Bronchial epithelial cell (primary cell): ENCODE measurements at regions not wholly inside any gene's neighbourhood (a gene's known extent, or its start where the extent isn't known, plus 50 kb on each side); places are given as distances from the start of the nearest gene placed in this dataset.

ENCODE experiments used
- DNase-seq: peaks from one replicate; pipeline ENCODE4 v3.0.0-alpha.2; 2010; ENCODE audit warnings: low read depth
- FAIRE-seq: peaks from 2 replicates; lab custom pipeline; 2011; peaks lifted over from hg19 to GRCh38; lab: Jason Lieb, UNC
- H3K27me3 ChIP-seq: 2 replicates; pipeline ENCODE4 v1.5.1; 2011; ENCODE audit warnings: low read length; ENCODE audit not compliant: control insufficient read depth, insufficient read depth
- H3K36me3 ChIP-seq: 2 replicates; pipeline ENCODE4 v1.5.1; 2011; ENCODE audit warnings: low read length; ENCODE audit not compliant: control insufficient read depth, insufficient read depth
- H3K4me3 ChIP-seq: 2 replicates; pipeline ENCODE4 v1.5.1; 2011; ENCODE audit warnings: mild to moderate bottlenecking, low read depth, low read length, control low read depth
- CTCF ChIP-seq: IDR thresholded peaks from 2 replicates; pipeline ENCODE4 v1.5.1; 2011; ENCODE audit warnings: mild to moderate bottlenecking, moderate library complexity, low read length, control low read depth, inconsistent platforms; ENCODE audit not compliant: insufficient read depth, severe bottlenecking

- FAIRE-seq, result no peak
- H3K4me3 ChIP-seq, result no peak overlapping the region
- no peak for DNase-seq
- H3K27me3 ChIP-seq, result no peaks in the 10 kb centered on the region
- no peaks in the 10 kb centered on the region for H3K36me3 ChIP-seq
- TF ChIP-seq CTCF, result no peak
Measured at GRCh38 chr10:56912043-56912442, 551.0 kb upstream of the ZWINT start.

- DNase-seq, result no peak
- TF ChIP-seq CTCF, result no peak
- H3K36me3 ChIP-seq, result no peaks in the 10 kb centered on the region
- H3K4me3 ChIP-seq, result no peak overlapping the region
- FAIRE-seq, result no peak
- no peaks in the 10 kb centered on the region for H3K27me3 ChIP-seq
Measured at GRCh38 chr10:56905051-56905450, 544.0 kb upstream of the ZWINT start.

GRCh38 chr10:56902554-56902953 lies 541.5 kb upstream of the ZWINT start:
- DNase-seq (no peak), FAIRE-seq (no peak)
- Histone ChIP-seq H3K36me3 (no peaks in the 10 kb centered on the region), H3K4me3 (no peak overlapping the region), H3K27me3 (no peaks in the 10 kb centered on the region)
- TF ChIP-seq CTCF, result no peak

DNA sequence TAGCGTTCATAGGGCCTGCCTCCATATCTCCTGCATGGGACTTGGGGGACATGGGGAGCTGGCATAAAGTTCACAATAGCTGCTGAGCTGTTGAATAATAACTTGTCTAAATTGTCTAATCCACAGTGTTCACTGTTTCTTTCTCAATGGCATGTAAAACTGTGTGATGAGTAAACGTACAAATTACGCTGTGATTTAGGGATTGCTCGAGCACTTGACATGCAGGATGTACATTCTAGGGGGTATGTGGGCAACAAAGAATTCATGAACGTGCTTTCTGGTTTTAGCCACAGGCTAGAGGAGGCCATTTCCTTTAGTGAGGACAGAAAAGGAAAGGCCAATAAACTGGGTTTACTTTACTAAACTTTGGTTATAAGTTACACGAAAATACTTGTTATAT lies 534.2 kb upstream of the ZWINT start:
- H3K36me3 ChIP-seq, result no peaks in the 10 kb centered on the region
- FAIRE-seq (no peak), DNase-seq (no peak)
- no peak for TF ChIP-seq CTCF
- H3K27me3 ChIP-seq, result no peaks in the 10 kb centered on the region
- H3K4me3 ChIP-seq, result no peak overlapping the region

GRCh38 chr10:56881218-56881617 lies 520.2 kb upstream of the ZWINT start:
- no peaks in the 10 kb centered on the region for H3K36me3 ChIP-seq
- TF ChIP-seq CTCF, result no peak
- no peaks in the 10 kb centered on the region for H3K27me3 ChIP-seq
- no peak overlapping the region for H3K4me3 ChIP-seq
- no peak for DNase-seq
- FAIRE-seq, result no peak

GRCh38 chr10:56880606-56881005 lies 519.5 kb upstream of the ZWINT start:
- no peaks in the 10 kb centered on the region for H3K36me3 ChIP-seq
- TF ChIP-seq CTCF, result no peak
- H3K27me3 ChIP-seq, result no peaks in the 10 kb centered on the region
- H3K4me3 ChIP-seq, result no peak overlapping the region
- no peak for DNase-seq
- FAIRE-seq, result no peak
